ENCODE measurements at regions not wholly inside any gene's neighbourhood (a gene's known extent, or its start where the extent isn't known, plus 50 kb on each side); places are given as distances from the start of the nearest gene placed in this dataset.
"Not testable (repeated sequence)": the region's sequence is repeated elsewhere in the genome, so short reads cannot be mapped to it uniquely, and the experiment has no call there.

DNA sequence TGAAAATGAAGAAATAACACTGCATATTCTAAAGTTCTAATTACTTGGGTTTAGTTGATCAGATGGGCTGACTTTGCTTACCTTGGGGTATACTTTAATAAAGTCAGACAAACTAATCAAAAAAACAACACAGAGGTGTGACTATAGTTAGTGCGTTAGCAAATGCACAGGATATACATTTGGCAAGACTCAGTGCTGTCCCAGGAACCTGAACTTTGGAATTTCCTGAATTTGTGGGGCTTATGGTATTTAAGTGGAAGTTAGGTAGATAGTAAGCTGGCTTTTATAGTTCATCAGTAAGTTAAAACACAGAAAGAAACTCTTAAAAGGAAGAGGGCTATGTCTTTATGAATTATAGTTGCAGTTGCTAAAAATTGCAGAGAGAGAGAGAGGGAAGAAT lies 302.6 kb upstream of the DDI1 start:
- FAIRE-seq: no peak

DNA sequence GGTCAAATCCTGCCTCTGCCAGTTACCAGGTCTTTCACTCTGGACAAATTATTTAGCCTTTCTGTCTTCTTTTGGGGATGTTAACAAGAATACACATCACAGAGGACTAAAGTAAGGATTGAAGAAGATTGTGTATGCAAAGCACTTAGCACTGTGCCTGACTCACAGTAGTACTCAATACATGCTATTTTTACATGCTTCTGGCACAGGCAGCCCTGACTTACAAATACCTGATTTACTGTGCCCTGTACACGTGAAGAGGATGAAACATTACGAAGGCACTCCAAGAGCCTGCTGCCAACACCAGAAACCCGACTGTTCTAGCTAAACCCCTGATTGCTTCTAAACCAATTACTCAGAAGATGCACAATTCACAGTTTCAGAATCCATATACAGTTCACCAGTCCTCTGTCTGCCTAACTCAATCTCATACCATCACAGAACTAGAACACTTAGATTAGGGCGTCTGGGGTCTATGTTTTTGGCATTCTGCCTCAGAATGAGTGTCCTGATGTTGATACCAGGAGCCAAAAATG lies 300.9 kb upstream of the DDI1 start:
- no peak for FAIRE-seq

DNA sequence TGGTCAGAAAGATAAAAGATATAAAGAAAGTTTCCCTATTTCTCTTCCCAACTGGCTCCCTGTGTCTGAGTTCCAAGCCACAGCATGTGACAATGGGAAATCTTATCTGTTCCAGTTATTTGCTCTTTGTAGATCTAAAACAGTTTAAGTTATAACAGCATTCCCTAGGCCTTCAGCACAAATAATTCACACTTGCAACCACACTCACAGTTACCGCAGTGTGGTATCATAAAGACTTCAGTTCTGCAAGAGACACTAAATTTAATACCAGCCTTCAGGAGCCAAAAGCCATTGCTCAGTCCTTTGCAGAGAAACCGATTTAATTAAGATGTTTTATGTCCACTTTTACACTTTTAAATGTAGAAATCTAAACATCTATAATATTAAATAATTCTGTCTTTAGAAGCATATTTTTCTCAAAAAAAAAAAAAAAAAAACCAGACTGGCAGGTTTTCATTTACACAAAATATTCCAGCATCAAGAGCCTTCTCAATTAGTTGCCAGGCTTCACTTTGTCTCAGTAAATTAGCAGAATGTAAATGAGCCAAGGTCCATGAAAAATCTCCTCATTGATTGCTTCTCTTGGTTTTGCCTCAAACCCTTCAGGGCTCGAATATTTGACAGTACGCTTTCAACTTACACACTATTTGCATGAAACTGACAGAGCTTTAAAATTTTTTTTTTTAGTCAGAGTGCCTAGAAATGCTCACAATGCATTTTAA lies 300.0 kb upstream of the DDI1 start:
- FAIRE-seq: no peak

DNA sequence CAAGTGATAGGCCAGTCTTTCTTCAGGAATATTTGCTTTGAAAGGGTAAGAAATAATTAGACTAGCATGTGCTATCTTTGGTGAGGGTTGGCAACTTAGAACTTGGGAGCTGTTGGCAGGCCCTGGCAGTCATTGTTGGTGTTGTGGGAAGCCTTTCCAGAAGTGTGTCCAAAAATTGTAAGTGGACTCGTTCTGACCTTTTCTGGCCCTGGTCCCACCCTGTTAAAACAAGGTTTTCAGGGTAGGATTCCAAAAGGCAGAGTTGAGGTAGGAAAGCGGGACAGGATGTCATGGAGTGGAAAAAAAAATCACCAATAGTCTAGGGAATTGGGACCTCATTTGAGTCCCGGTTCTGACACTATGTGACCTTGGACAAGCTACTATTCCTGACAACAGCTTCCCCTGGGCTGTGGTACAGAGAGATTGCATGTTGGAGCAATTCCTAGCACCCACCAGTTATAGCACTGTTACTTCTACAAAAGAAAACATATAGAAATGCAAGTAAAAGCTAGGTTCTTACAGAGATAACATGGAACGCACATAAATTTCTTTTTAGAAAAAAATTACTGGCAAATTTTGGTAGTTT lies 299.3 kb upstream of the DDI1 start:
- no peak for FAIRE-seq

DNA sequence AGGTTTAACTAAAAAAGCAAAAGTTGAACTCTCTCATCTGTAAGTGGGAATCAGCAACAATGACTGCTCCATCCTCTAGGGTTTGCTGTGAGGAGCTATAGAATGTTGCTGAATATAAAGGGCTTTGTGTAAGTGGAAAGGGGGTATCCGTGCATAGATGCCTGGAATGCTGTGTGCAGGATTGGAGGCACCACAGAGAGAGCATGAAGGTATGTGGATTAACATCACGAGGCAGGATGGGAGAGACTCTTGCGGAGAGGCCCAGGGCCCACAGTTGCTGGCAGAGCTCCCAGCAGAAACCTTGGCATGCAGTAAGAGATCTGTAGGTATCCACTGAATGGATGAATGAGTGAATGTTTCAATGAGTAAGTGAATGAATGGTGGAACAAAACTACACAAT lies 298.7 kb upstream of the DDI1 start:
- FAIRE-seq: no peak

DNA sequence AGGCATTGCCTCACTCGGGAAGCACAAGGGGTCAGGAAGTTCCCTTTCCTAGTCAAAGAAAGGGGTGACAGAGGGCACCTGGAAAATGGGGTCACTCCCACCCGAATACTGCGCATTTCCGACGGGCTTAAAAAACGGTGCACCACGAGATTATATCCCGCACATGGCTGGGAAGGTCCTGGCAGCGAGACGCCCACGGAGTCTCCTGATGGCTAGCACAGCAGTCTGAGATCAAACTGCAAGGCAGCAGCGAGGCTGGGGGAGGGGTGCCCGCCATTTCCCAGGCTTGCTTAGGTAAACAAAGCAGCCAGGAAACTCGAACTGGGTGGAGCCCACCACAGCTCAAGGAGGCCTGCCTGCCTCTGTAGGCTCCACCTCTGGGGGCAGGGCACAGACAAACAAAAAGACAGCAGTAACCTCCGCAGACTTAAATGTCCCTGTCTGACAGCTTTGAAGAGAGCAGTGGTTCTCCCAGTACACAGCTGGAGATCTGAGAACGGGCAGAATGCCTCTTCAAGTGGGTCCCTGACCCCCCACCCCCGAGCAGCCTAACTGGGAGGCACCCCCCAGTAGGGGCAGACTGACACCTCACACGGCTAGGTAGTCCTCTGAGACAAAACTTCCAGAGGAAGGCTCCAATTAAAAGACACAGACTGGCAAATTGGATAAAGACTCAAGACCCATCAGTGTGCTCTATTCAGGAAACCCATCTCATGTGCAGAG lies 297.2 kb upstream of the DDI1 start:
- FAIRE-seq: not testable (repeated sequence)

DNA sequence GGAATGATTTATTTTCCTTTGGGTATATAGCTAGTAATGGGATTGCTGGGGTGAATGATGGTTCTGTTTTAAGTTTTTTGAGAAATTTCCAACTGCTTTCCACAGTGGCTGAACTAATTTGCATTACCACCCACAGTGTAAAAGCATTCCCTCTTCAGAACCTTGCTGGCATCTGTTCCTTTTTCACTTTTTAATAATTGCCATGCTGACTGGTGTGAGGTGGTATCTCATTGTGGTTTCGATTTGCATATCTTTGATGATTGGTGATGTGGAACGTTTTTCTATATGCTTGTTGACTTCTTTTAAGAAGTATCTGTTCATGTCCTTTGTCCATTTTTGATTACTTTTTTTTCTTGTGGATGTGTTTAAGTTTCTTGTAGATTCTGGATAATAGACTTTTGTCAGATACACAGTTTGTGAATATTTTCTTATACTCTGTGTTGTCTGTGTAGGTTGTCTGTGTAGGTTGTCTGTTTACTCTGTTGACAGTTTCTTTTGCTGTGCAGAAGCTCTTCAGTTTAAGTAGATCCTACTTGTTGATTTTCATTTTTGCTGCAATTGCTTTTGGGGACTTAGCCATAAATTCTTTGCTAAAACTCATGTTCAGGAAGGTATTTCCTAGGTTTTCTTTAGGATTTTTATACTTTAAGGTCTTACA lies 291.8 kb upstream of the DDI1 start:
- no peak for FAIRE-seq

DNA sequence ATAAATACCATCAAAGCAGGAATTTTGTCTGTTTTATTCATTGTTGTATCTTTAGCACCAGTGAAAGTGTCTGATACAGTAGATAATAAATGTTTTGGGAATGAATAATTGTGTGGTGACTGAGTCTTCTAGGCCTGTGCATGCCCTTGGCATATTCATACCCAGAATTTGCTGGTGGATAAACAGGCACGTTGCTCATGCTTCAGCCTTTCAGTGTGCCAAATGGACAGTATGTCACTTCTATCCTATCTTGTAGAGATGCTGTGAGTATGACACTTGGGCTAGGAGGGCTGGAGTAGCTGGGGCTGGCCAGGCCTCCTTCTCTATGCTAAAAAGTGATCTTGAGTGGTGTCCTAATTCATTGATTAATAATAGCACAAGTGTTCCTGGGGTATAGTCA lies 287.3 kb upstream of the DDI1 start:
- no peak for FAIRE-seq

DNA sequence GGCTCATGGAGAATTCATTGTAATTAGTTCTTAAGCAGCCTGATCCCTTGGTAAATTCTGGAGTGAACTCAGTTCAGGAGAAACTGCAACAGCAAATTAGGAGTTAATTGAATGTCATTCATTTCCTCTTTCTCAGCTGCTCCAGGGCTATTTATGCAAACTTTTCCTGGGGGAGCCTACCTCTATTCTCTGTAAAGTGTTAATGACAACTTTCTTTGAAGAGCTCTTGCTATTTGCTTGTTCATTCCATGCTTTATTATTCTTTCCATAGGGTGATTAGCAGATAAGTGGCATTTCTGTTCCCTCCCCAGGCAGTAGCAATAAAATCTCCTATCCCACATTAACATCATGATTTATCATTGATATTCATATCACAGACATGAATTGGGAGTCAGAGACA lies 267.6 kb upstream of the DDI1 start:
- no peak for FAIRE-seq

DNA sequence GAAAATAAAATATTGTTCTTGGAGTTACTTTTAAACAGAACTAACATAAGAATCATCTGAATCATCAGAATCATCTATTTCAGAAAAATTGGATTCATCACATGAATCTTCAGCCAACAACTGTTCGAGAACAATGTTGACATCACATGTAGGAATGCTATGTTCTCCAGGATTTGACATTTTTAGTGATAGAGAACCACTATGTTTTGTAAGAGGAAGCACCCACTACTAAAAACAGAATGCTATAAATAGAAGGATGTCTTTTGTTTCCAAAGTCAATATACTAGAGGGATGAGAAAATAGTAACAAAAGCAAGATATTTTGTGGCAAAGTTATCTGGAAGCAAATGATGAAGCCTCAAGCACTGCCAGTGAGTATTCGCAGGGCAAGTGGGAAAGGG lies 263.4 kb upstream of the DDI1 start:
- no peak for FAIRE-seq

DNA sequence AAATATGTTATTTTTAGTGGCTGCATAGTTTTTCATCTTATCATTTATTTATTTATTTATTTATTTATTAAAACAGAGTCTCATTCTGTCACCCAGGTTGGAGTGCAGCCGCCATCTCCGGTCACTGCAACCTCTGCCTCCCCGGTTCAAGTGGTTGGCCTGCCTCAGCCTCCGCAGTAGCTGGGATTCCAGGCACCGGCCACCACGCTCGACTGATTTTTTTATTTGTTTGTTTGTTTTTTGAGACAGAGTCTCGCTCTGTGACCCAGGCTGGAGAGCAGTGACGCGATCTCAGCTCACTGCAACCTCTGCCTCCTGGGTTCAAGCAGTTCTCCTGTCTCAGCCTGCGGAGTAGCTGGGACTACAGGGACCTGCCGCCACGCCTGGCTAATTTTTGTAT lies 262.9 kb upstream of the DDI1 start:
- no peak for FAIRE-seq

DNA sequence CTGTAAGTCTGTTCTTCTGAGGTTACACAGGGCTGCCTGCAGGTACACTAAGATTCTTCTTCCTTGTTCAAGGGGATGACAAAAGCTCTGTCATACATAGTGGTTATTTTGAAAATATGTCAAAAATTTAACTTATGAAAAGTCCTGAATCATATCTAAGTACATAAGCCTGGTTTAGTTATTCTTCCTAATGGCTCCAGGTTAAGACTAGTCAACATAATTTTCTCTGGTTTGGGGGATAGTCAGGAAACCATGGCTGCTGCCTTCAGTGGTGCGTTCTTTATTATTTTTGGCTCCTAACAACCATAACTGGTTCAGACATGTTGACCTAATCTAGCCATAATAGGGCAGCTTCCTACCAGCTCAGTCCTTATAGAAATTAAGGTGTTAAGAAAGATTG lies 257.4 kb upstream of the DDI1 start:
- no peak for FAIRE-seq

DNA sequence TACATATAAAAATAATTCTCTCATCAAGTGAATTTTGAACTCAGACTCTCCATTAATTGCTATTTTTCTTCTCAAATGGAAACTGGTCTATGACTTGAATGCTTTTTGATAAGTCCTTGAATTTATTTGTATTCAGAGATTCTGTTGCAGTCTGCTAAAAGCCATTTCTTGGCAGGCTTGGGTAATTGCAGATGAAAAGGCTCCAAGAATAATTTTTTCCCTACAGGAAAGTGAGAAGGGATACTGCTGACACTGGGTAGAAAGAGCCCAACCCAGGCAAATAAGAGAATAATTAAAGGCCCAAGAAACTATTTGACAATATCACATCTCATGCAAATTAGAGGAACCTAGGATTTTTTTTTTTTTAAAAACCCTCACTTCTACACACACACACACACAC lies 246.5 kb upstream of the DDI1 start:
- FAIRE-seq: no peak

DNA sequence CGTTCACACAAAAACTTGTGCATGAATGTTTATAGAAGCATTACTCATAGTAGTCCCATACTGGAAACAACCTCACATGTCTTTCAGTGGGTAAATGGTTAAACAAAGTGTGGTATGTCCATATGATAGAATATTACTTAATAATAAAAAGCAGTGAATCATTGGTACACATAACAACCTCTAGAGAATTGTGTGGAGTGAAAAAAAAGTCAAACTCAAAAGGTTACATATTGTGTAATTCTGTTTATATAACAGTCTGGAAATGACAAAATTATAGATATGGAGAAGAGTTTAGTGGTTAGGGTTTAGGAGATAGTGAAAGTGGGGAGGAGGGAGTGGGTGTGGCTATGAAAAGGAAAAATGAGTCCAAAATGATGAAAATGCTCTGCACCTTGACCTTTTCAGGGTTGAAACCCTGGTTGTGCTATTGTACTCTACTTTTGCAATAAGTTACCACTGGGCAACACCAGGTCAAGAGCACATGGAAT lies 243.4 kb upstream of the DDI1 start:
- FAIRE-seq: no peak

DNA sequence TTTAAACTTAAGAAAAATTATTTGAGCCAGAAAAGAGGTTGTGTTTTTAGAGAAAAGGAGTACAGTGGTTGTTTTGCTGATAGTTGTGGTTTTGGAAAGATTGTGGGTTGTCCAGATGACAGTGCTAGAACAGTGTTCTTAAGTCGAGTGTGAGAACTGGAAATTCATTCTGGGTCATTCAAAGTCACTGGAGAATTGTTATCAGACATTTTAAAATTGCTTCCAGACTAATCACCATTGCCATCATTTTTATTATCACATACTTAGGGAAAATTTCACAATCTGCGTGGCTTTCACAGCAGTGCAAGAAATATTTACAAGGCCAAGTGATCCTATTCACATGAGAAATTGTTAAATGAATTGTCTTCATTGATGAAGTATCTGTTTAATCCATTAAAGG lies 242.2 kb upstream of the DDI1 start:
- no peak for FAIRE-seq

DNA sequence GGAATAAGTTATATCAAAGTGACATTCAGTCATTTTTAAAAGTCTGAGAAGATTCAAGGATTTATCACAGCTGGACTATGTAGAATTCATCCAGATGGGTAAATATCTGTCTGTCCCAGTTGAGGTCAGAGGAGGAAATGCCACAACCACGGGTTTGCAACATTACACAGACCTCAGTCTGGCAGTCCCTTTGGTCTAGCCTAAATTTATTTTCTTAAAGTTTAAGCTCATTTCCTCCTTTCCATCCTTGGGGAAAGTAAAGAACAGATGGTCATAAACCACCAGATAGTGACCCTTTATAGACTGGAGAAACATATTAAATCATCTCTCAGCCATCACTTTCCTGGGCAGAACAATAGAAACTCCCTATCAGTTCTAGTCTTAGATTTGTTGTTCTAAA lies 238.4 kb upstream of the DDI1 start:
- no peak for FAIRE-seq

DNA sequence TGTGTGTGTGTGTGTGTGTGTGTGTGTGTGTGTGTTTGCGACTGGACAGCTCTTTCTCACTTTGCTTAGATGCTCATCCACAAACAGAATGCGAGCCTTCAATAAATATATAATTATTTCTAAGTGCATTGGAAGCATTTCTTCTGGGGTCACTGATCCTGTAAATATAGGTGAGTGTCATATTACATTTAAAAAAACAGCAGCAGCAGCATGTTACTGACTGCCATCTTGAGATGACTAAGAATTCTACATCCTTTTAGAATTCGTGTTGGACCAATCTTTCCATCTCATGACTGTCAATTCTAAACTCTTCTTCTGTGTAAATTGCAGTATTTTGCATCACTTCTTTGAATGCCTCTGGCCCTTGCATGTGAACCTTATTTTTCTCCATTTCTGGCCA lies 238.0 kb upstream of the DDI1 start:
- no peak for FAIRE-seq

DNA sequence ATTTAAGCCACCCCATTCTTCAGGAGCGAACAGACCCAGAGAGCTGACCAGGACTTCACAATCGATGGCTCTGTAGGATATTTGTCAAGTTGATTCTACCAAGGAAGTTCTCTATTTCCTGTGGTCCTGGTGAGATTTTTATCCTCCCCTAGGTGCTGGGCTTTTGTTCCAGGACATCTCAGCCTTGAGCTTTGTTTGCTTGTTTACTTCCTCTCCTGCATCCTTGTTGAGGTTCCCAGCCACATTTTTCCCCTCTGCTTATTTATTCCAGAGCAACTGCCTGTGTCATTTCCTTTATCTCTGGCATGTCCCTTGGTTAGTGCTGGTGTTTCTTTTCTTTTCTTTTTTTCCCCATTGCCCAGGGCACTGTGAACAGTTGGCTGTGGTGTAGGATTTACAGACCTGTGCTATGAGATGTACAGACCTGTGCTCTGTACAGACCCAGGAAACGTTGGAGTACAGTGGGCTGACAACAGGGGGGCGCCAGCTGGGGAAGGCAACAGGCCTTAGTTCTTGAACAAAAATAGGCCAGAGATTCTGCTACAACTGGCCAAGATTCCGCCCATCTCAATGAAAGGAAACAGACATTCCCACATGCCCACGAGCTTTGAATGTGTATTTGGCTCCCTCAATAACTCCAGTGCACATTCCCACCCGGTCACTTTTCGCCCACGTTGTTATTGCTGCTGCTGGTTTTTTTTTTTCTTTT lies 235.9 kb upstream of the DDI1 start:
- no peak for FAIRE-seq

DNA sequence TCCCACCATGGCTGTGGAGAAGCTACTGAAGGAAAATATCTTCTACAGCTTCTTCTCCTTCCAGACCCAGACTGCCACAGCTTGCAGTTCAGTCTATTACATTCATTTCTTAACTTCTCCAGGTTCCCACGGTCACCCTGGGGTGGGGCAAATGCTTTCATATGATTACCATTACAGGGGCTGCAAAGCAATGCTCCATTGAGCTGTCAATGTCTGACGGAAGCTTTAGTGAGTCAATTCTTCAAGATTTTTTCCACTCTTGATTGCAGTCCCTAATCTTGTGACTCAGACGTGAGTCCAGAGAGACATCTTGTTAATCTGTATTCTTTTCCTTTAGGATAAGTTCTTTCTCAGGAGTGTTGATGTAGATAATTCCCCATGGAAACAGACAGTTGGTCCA lies 233.4 kb upstream of the DDI1 start:
- FAIRE-seq: no peak

DNA sequence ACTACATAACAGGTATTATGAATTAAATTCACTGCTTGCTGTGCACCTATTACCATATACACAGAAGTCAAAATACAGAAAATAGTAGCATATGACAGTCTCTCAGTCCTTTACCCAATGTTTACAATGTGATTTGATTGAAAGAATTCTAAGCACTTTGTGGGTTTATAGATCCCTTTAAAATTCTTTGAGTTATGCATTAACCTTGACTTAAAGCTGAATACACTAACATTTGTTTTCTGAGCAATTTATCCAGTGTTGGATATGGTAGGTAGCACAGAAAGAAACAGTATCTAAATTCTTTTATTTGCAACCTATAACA lies 230.8 kb upstream of the DDI1 start:
- no peak for FAIRE-seq

DNA sequence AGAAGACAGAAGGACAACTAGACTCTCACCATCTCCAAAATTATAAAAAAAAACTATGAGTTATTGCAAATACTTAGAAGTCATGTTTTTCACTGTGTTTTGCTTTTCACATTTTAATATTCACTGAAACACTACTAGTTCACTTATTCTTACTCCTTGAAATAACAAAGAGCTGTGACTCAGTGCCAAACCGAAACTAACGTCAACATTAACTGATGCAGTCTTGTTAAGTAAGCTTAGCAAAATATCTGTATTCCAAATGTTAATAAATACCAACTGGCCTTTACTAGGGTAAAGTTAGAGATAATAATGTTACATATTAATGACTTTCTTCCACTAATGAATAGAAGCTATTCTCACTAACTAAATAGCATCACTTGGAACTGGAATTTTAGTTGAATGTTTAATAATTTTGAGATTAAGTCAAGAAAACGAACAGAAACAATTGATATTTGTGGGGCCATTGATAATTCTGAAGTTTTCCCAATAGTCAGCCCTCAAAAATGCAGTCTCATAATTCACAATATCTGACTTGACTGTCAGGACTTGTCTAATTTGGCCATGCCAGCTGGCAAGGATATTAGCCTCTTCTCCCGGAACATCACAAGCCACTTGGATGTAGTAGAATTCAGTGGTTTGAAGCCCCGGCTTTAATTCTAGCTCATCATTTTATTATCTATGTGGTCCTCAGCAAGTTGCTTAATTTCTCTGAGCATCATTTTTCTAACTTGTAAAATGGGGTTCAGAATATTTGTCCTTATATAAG lies 230.1 kb upstream of the DDI1 start:
- no peak for FAIRE-seq

DNA sequence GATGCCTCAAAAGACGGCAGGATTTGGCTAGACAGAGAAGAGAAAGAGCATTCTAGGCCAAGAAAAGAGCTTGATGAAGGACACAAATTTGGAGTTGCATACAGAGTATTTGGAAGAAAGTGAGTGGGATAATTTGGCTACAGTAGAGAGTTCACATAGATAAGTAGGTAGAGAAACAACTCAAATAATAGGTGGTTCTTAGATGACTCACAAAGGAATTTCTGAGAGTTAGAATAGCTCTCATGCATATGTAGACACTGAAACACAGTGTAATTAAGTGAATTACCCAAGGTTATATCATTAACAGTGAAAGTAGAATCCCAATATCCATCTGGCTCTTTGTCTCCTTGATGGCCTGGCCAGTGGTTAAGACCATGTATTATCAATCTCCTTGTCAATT lies 228.6 kb upstream of the DDI1 start:
- FAIRE-seq: no peak
